Vagina (tissue), 2 donors: ENCODE measurements at regions not wholly inside any gene's neighbourhood (a gene's known extent, or its start where the extent isn't known, plus 50 kb on each side); places are given as distances from the start of the nearest gene placed in this dataset.

ENCODE experiments used
- DNase-seq, 2 donors: peaks; one replicate each; pipeline ENCODE4 v3.0.0-alpha.2; 2017; ENCODE audit errors: extremely low spot score in 2 of 2
- H3K27ac ChIP-seq: fragments of 200-600 bp; sonication (generic); one replicate; pipeline ENCODE4 v1.5.1; 2019
- H3K27me3 ChIP-seq: fragments of 200-600 bp; sonication (generic); one replicate; pipeline ENCODE4 v1.5.1; 2019
- H3K36me3 ChIP-seq, 2 donors: fragments of 200-600 bp; sonication (generic); one replicate each; pipeline ENCODE4 v1.5.1; 2017 to 2019
- H3K4me1 ChIP-seq: fragments of 200-600 bp; sonication (generic); one replicate; pipeline ENCODE4 v1.5.1; 2019
- H3K4me3 ChIP-seq, 2 donors: fragments of 200-600 bp; sonication (generic); 1 replicate in 1 of 2; 2 replicates in 1 of 2; pipeline ENCODE4 v1.5.1; 2016 to 2019
- H3K9me3 ChIP-seq: fragments of 200-600 bp; sonication (generic); one replicate; pipeline ENCODE4 v1.5.1; 2019
- POLR2A ChIP-seq, 2 donors: fragments of 450-650 bp; IDR thresholded peaks; one replicate each; pipeline ENCODE4 v1.6.1; 2017; ENCODE audit warnings: antibody characterized with exemption in 2 of 2, mild to moderate bottlenecking in 2 of 2, moderate library complexity in 2 of 2
- POLR2AphosphoS5 ChIP-seq, 2 donors: sonication (generic); formaldehyde crosslinking; IDR thresholded peaks; one replicate each; pipeline ENCODE4 v1.9.0; 2017; ENCODE audit warnings: antibody characterized with exemption in 2 of 2, mild to moderate bottlenecking in 2 of 2, low read depth in 1 of 2; ENCODE audit not compliant: insufficient read depth in 1 of 2
- intact Hi-C: fragments of 100-400 bp; cut with DNase I; formaldehyde crosslinking; loops from one replicate; pipeline ENCODE4 v1.15.1; 2023
- TF ChIP-seq, protein P1 (sequence below), 3 experiments: fragments of 450-650 bp in 2 of 3; fragments of 200-600 bp in 1 of 3; sonication (generic) in 1 of 3; IDR thresholded peaks; one replicate each; pipeline ENCODE4 v1.5.1; 2017 to 2019; ENCODE audit warnings: antibody characterized with exemption in 3 of 3, mild to moderate bottlenecking in 2 of 3, moderate library complexity in 2 of 3

DNA sequence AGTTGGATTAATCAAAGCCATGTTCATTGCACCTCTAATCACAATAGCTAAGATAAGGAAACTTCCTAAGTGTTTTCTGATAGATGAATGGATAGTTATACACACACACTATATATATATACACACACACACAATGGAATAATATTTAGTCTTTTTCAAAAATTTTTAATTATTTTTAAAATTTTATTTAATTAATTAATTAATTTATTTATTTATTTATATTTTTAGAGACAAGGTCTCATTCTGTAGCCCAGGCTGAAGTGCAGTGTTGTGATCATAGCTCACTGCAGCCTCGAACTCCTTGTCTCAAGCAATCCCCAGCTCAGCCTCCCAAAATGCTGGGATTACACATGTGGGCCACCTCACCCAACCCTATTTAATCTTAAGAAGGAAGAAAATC is 481.0 kb upstream of the TNP1 start:
- H3K27me3 ChIP-seq: no peaks in the 10 kb centered on the region
- H3K27ac ChIP-seq: no peak overlapping the region
- intact Hi-C loops: no loop called here
- no peaks in the 10 kb centered on the region for H3K36me3 ChIP-seq
- no peaks in the 10 kb centered on the region for H3K9me3 ChIP-seq
- no peak overlapping the region for H3K4me3 ChIP-seq
- no peak for DNase-seq
- TF ChIP-seq, protein P1, sequence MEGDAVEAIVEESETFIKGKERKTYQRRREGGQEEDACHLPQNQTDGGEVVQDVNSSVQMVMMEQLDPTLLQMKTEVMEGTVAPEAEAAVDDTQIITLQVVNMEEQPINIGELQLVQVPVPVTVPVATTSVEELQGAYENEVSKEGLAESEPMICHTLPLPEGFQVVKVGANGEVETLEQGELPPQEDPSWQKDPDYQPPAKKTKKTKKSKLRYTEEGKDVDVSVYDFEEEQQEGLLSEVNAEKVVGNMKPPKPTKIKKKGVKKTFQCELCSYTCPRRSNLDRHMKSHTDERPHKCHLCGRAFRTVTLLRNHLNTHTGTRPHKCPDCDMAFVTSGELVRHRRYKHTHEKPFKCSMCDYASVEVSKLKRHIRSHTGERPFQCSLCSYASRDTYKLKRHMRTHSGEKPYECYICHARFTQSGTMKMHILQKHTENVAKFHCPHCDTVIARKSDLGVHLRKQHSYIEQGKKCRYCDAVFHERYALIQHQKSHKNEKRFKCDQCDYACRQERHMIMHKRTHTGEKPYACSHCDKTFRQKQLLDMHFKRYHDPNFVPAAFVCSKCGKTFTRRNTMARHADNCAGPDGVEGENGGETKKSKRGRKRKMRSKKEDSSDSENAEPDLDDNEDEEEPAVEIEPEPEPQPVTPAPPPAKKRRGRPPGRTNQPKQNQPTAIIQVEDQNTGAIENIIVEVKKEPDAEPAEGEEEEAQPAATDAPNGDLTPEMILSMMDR (IDR thresholded peaks at IDR 0.05): no peak
- TF ChIP-seq POLR2A (IDR thresholded peaks at IDR 0.05): no peak
- no peak for TF ChIP-seq POLR2AphosphoS5 (IDR thresholded peaks at IDR 0.05; ENCODE audit: insufficient read depth in 1 of 2, low read depth in 1 of 2)
- no peaks in the 10 kb centered on the region for H3K4me1 ChIP-seq

DNA sequence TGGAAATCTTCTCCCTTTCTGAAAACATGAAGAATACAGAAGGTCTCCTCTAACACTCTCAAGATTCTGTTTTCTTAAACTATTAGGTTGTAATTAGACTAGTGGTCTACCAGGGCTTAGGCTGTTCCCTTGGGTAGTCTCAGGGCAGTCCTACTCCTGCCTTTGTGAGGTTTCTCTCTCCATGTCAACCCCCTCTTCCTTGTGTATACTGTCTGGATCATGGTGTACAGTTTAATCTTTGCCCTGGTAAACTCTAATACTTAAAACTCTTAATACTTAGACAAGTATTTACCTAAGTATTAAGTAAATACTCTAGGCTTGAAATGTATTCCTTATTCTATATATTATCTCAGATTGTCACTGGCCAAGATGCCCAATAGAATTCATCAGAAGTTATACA is 480.3 kb upstream of the TNP1 start:
- no peaks in the 10 kb centered on the region for H3K4me1 ChIP-seq
- no peak overlapping the region for H3K27ac ChIP-seq
- TF ChIP-seq POLR2A (IDR thresholded peaks at IDR 0.05) (no peak), POLR2AphosphoS5 (IDR thresholded peaks at IDR 0.05; ENCODE audit: insufficient read depth in 1 of 2, low read depth in 1 of 2) (no peak)
- TF ChIP-seq, protein P1 (IDR thresholded peaks at IDR 0.05): no peak
- intact Hi-C loops: no loop called here
- no peaks in the 10 kb centered on the region for H3K27me3 ChIP-seq
- DNase-seq: no peak
- H3K4me3 ChIP-seq: no peak overlapping the region
- H3K36me3 ChIP-seq: no peaks in the 10 kb centered on the region
- no peaks in the 10 kb centered on the region for H3K9me3 ChIP-seq

DNA sequence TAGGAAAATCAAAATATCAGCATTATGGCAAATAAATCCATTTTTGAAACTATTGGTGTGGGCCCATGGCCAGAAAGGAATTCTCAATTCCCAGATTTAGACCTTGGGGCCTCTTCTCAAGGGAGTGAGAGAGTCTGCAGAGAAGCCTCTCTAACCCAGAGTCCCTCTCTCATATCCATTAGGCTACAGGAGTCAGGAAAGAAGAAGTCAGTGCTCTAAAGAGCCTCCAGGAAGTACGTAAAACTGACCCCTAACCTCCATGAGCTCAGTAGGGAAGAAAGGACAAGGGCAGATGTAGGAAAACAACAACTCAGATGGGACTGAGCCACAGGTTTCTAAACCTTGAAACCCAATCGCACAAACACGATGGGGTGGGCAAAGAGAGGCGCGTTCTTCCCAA is 479.9 kb upstream of the TNP1 start:
- Histone ChIP-seq H3K27ac (no peak overlapping the region), H3K4me1 (no peaks in the 10 kb centered on the region), H3K36me3 (no peaks in the 10 kb centered on the region), H3K4me3 (no peak overlapping the region), H3K27me3 (no peaks in the 10 kb centered on the region), H3K9me3 (no peaks in the 10 kb centered on the region)
- TF ChIP-seq POLR2AphosphoS5 (IDR thresholded peaks at IDR 0.05; ENCODE audit: insufficient read depth in 1 of 2, low read depth in 1 of 2) (no peak), POLR2A (IDR thresholded peaks at IDR 0.05) (no peak)
- TF ChIP-seq, protein P1 (IDR thresholded peaks at IDR 0.05): no peak
- intact Hi-C loops: no loop called here
- no peak for DNase-seq

DNA sequence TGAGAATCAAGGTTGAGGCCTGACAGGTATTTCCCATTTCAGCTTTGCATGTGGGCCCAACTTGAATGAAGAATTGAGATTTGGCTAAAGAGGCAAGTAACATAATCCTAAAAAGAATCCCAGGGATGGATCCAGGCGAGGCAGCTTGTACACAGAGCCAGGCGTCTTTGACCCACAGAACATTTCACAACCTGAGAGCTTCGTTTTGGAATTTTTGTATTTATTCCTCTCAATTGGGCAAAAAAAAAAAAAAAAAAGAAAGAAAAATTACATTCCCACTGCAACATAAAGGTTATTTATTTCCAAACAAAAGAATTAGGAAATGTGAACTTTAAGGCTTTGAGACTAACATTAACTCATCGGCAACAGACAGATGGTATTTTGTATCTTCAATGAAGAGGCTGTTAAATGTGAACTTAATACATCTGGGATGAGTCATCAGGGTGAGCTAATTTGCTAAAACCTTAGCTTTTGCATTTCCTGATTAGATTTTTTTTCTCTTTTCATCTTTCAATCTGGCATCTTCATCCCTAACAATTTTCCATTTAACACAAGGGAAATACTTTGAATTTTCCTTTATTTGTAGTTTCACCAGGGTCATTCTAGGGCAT is 478.5 kb upstream of the TNP1 start:
- no peaks in the 10 kb centered on the region for H3K27me3 ChIP-seq
- no peaks in the 10 kb centered on the region for H3K9me3 ChIP-seq
- DNase-seq: no peak
- H3K36me3 ChIP-seq: no peaks in the 10 kb centered on the region
- no peaks in the 10 kb centered on the region for H3K4me1 ChIP-seq
- no peak for TF ChIP-seq POLR2A (IDR thresholded peaks at IDR 0.05)
- TF ChIP-seq POLR2AphosphoS5 (IDR thresholded peaks at IDR 0.05; ENCODE audit: insufficient read depth in 1 of 2, low read depth in 1 of 2): peak; percentile 41 to 48
- TF ChIP-seq, protein P1 (IDR thresholded peaks at IDR 0.05): no peak
- H3K4me3 ChIP-seq: no peak overlapping the region
- H3K27ac ChIP-seq: peak overlapping the region; percentile 48
- intact Hi-C loops: no loop called here

DNA sequence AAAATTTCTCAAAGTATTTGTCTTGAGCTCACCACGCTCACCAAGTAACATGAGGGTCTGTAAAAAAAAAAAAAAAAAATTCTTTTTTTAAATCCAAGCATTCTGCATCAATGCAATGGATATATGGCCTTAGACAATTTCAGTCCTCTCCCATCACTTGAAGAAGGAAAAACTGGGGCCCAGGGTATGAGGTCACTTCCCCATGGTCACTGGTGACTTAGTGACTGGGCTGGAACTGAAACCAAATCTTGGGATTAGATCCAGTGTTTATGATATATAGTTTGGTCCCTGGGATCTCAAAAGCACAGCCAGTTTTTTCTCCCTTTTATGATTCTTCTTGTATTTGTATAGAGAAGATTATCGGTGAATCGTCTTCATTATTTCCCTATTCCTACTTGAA is 477.9 kb upstream of the TNP1 start:
- Histone ChIP-seq H3K27ac (peak overlapping the region; percentile 44), H3K36me3 (no peaks in the 10 kb centered on the region), H3K9me3 (no peaks in the 10 kb centered on the region), H3K27me3 (no peaks in the 10 kb centered on the region), H3K4me1 (no peaks in the 10 kb centered on the region), H3K4me3 (no peak overlapping the region)
- no peak for DNase-seq
- intact Hi-C loops: no loop called here
- TF ChIP-seq POLR2A (IDR thresholded peaks at IDR 0.05): no peak
